ENCODE measurements at regions not wholly inside any gene's neighbourhood (a gene's known extent, or its start where the extent isn't known, plus 50 kb on each side); places are given as distances from the start of the nearest gene placed in this dataset.
A peak's percentile ranks its signal among the peaks of the same experiment; 100 is the strongest.

- H3K27ac ChIP-seq, result peak overlapping the region in 6 of 10 donors; percentile 3 to 53 (median 24)
- no peaks in the 10 kb centered on the region for H3K36me3 ChIP-seq
- ATAC-seq (peak; percentile 65 to 93 (median 84)), DNase-seq (peak; percentile 51 to 59)
- H3K4me1 ChIP-seq, result peaks cover 0 to 53% (median 18%) of the 10 kb centered on the region in 9 donors
- peaks cover 0 to 5% (median 0%) of the 10 kb centered on the region in 11 donors for H3K9me3 ChIP-seq
- no peak for TF ChIP-seq CTCF (IDR thresholded peaks at IDR 0.05)
- no peak overlapping the region for H3K4me3 ChIP-seq
- intact Hi-C loops (cut with DNase I), result loop anchor here in 1 of 10 donors (10.0 kb wide), 1 partner anchor 458 kb away; the partner anchor contains the start of gene ADAMTS5
- 66 to 88% methylated on average over 4 of the region's 4 CpGs for WGBS, 2 donors
- no peaks in the 10 kb centered on the region for H3K27me3 ChIP-seq
These were observed 456.1 kb upstream of the ADAMTS5 start for GRCh38 chr21:27423038-27423437.

- H3K4me1 ChIP-seq, result peaks cover 0 to 53% (median 18%) of the 10 kb centered on the region in 9 donors
- 47 to 53% methylated on average over 1 of the region's 1 CpG for WGBS, 2 donors
- ATAC-seq, result no peak
- peaks cover 0 to 5% (median 0%) of the 10 kb centered on the region in 11 donors for H3K9me3 ChIP-seq
- intact Hi-C loops (cut with DNase I), result loop anchor here in 1 of 10 donors (10.0 kb wide), 1 partner anchor 458 kb away; the partner anchor contains the start of gene ADAMTS5
- TF ChIP-seq CTCF (IDR thresholded peaks at IDR 0.05), result no peak
- no peak overlapping the region for H3K4me3 ChIP-seq
- H3K27ac ChIP-seq, result peak overlapping the region in 7 of 10 donors; percentile 9 to 53 (median 29)
- H3K27me3 ChIP-seq, result no peaks in the 10 kb centered on the region
- H3K36me3 ChIP-seq, result no peaks in the 10 kb centered on the region
- DNase-seq, result no peak
These were observed 455.5 kb upstream of the ADAMTS5 start for GRCh38 chr21:27422435-27422834.

GRCh38 chr21:27421654-27422053 is 454.8 kb upstream of the ADAMTS5 start:
- WGBS, 2 donors, result 71 to 72% methylated on average over 3 of the region's 3 CpGs
- H3K9me3 ChIP-seq, result peaks cover 0 to under 1% (median 0%) of the 10 kb centered on the region in 11 donors
- ATAC-seq (peak in 2 of 8 donors; percentile 29 to 30), DNase-seq (no peak)
- intact Hi-C loops (cut with DNase I), result loop anchor here in 1 of 10 donors (10.0 kb wide), 1 partner anchor 457 kb away; the partner anchor contains the start of gene ADAMTS5
- no peaks in the 10 kb centered on the region for H3K27me3 ChIP-seq
- H3K4me1 ChIP-seq, result peaks cover 0 to 53% (median 18%) of the 10 kb centered on the region in 9 donors
- H3K36me3 ChIP-seq, result no peaks in the 10 kb centered on the region
- peak overlapping the region in 1 of 10 donors; percentile 14 for H3K27ac ChIP-seq
- H3K4me3 ChIP-seq, result no peak overlapping the region
- no peak for TF ChIP-seq CTCF (IDR thresholded peaks at IDR 0.05)

- peaks cover 0 to 33% (median 7%) of the 10 kb centered on the region in 9 donors for H3K4me1 ChIP-seq
- peaks cover 0 to 16% (median 7%) of the 10 kb centered on the region in 11 donors for H3K9me3 ChIP-seq
- no peak for TF ChIP-seq CTCF (IDR thresholded peaks at IDR 0.05)
- intact Hi-C loops (cut with DNase I), result loop anchor here in 1 of 10 donors (10.0 kb wide), 2 partner anchors 786 to 1466 kb away; a partner anchor contains a TSS
- H3K4me3 ChIP-seq, result no peak overlapping the region
- ATAC-seq, result peak in 2 of 8 donors; percentile 52 to 71
- 37 to 57% methylated on average over 3 of the region's 3 CpGs for WGBS, 2 donors
- no peaks in the 10 kb centered on the region for H3K36me3 ChIP-seq
- H3K27ac ChIP-seq, result peak overlapping the region in 6 of 10 donors; percentile 1 to 44 (median 12)
- no peak for DNase-seq
- H3K27me3 ChIP-seq, result no peaks in the 10 kb centered on the region
These were observed 452.3 kb upstream of the ADAMTS5 start for GRCh38 chr21:27419153-27419552.

All from heart right ventricle (tissue), 16 donors.